OCI-LY3 (cell line): ENCODE measurements at regions not wholly inside any gene's neighbourhood (a gene's known extent, or its start where the extent isn't known, plus 50 kb on each side); places are given as distances from the start of the nearest gene placed in this dataset.

ENCODE experiments used
- H2AFZ ChIP-seq: fragments of 200-600, 300-600 bp; shearing (Covaris generic); 2 replicates; pipeline ENCODE4 v1.6.0; 2014; ENCODE audit warnings: antibody characterized with exemption, low read depth, low read length
- H3K27ac ChIP-seq: fragments of 200-600, 300-600 bp; sonication (generic); 2 replicates; pipeline ENCODE4 v1.5.1; 2014; ENCODE audit warnings: mild to moderate bottlenecking, low read length, moderate library complexity, mixed read lengths
- H3K27me3 ChIP-seq: fragments of 200-600, 300-600 bp; sonication (generic); 2 replicates; pipeline ENCODE4 v1.6.1; 2014; ENCODE audit warnings: low read depth, low read length, mixed read lengths
- H3K36me3 ChIP-seq: fragments of 200-600, 300-600 bp; sonication (generic); replicated peaks from 2 replicates; pipeline ENCODE3; 2014; ENCODE audit warnings: low read depth, low read length, mixed read lengths
- H3K4me1 ChIP-seq: fragments of 300-600, 200-600 bp; sonication (generic); 2 replicates; pipeline ENCODE4 v1.6.1; 2014; ENCODE audit warnings: low read length, mixed read lengths
- H3K4me2 ChIP-seq: fragments of 200-600, 300-600 bp; sonication (generic); 2 replicates; pipeline ENCODE4 v1.6.1; 2014; ENCODE audit warnings: low read length, mixed read lengths
- H3K4me3 ChIP-seq: fragments of 300-600, 200-600 bp; sonication (generic); 2 replicates; pipeline ENCODE4 v1.5.1; 2014; ENCODE audit warnings: antibody characterized with exemption, mild to moderate bottlenecking, low read length, moderate library complexity
- H3K79me2 ChIP-seq: fragments of 300-600, 200-600 bp; shearing (Covaris generic); 2 replicates; pipeline ENCODE4 v1.6.1; 2014; ENCODE audit warnings: mild to moderate bottlenecking, low read length, mixed read lengths
- H3K9ac ChIP-seq: fragments of 300-600, 200-600 bp; shearing (Covaris generic); 2 replicates; pipeline ENCODE4 v1.6.0; 2014; ENCODE audit warnings: mild to moderate bottlenecking, low read length, moderate library complexity
- H3K9me3 ChIP-seq: fragments of 200-600, 300-600 bp; shearing (Covaris generic); 2 replicates; pipeline ENCODE4 v1.6.1; 2014; ENCODE audit warnings: low read length, mixed read lengths; ENCODE audit not compliant: insufficient read depth
- H4K20me1 ChIP-seq: fragments of 200-600, 300-600 bp; sonication (generic); 2 replicates; pipeline ENCODE4 v1.6.1; 2016; ENCODE audit warnings: low read length, mixed read lengths; ENCODE audit not compliant: insufficient read depth
- EZH2phosphoT487 ChIP-seq: fragments of 200-600 bp; shearing (Covaris generic); IDR thresholded peaks from 2 replicates; pipeline ENCODE4 v1.6.1; 2018; ENCODE audit warnings: antibody characterized with exemption, mixed run types, low read depth
- TF ChIP-seq, protein P1 (sequence below): fragments of 200-600, 300-600 bp; sonication (generic); IDR thresholded peaks from 2 replicates; pipeline ENCODE4 v1.5.1; 2014; ENCODE audit warnings: antibody characterized with exemption, low read length, low read depth

DNA sequence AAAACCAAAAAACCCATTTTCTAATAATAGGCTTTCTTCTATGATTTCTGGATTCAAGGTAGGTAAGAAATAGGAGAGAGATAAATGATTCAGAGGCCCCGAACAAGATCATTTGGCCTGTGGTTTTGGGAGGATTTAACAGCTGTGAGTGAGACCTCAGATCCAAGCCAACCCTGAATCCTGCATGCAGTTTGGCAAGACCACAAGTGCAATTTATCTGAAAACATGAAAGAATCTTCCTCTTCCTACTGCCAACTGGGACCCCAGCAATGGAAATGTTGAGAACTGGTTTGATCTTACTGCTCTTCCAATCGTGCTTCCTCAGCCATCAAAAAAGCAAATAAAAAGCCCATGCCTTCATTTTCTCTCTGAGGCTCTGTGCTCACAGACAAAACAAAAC is 519.7 kb upstream of the TBX3 start:
- H3K4me1 ChIP-seq: no peaks in the 10 kb centered on the region
- no peaks in the 10 kb centered on the region for H3K36me3 ChIP-seq
- H3K9me3 ChIP-seq: no peaks in the 10 kb centered on the region
- TF ChIP-seq, protein P1, sequence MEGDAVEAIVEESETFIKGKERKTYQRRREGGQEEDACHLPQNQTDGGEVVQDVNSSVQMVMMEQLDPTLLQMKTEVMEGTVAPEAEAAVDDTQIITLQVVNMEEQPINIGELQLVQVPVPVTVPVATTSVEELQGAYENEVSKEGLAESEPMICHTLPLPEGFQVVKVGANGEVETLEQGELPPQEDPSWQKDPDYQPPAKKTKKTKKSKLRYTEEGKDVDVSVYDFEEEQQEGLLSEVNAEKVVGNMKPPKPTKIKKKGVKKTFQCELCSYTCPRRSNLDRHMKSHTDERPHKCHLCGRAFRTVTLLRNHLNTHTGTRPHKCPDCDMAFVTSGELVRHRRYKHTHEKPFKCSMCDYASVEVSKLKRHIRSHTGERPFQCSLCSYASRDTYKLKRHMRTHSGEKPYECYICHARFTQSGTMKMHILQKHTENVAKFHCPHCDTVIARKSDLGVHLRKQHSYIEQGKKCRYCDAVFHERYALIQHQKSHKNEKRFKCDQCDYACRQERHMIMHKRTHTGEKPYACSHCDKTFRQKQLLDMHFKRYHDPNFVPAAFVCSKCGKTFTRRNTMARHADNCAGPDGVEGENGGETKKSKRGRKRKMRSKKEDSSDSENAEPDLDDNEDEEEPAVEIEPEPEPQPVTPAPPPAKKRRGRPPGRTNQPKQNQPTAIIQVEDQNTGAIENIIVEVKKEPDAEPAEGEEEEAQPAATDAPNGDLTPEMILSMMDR: no peak
- TF ChIP-seq EZH2phosphoT487: no peak
- no peaks in the 10 kb centered on the region for H3K79me2 ChIP-seq
- H3K4me2 ChIP-seq: no peak overlapping the region
- H4K20me1 ChIP-seq: no peaks in the 10 kb centered on the region
- H3K9ac ChIP-seq: no peak overlapping the region
- H3K27me3 ChIP-seq: no peaks in the 10 kb centered on the region
- H3K4me3 ChIP-seq: no peak overlapping the region
- H2AFZ ChIP-seq: no peak overlapping the region
- H3K27ac ChIP-seq: no peak overlapping the region

DNA sequence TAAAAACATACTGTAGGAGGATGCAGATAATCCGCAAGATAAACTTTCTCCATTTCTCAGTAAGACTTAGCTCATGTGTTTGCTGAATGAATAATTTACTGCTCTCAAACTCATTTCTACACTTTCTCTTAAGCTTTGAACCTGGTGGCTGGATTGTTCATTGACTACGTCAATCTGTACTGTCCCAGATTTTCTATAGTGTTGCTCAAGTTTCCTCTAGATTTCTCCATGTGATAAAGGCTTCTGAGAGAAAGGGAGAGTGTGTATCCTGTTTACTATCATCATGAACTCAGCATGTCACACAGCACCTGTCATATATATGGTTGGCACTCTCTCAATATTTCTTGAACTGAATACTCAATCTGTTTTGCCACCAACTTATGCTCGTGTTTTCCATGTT is 518.0 kb upstream of the TBX3 start:
- H3K27me3 ChIP-seq: no peaks in the 10 kb centered on the region
- H4K20me1 ChIP-seq: no peaks in the 10 kb centered on the region
- no peaks in the 10 kb centered on the region for H3K4me1 ChIP-seq
- no peak overlapping the region for H3K4me2 ChIP-seq
- no peak overlapping the region for H3K9ac ChIP-seq
- H3K9me3 ChIP-seq: no peaks in the 10 kb centered on the region
- no peak overlapping the region for H2AFZ ChIP-seq
- H3K27ac ChIP-seq: no peak overlapping the region
- H3K79me2 ChIP-seq: no peaks in the 10 kb centered on the region
- no peak overlapping the region for H3K4me3 ChIP-seq
- no peaks in the 10 kb centered on the region for H3K36me3 ChIP-seq
- TF ChIP-seq EZH2phosphoT487: no peak

DNA sequence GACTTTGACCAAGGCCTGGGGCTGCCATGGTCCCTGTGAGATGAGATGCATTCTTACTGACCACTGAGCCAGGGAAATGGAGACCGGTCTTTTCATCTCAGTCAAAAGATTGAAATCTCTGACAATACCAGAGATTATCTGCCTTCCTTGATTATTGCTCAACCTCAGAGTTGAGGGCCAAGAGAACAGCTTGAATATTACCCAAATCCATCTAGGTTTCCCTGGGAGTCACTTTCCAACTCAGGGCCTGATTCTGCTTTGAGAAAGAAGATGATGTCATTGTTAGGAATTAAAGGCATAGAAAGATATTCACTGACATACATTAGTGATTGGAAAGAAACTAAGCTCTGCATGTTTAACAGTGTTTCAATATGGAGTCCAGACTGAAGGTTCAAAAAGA is 515.9 kb upstream of the TBX3 start:
- Histone ChIP-seq H3K27me3 (no peaks in the 10 kb centered on the region), H3K27ac (no peak overlapping the region), H3K4me2 (no peak overlapping the region), H4K20me1 (no peaks in the 10 kb centered on the region), H3K79me2 (no peaks in the 10 kb centered on the region), H3K4me3 (no peak overlapping the region), H2AFZ (no peak overlapping the region), H3K9me3 (no peaks in the 10 kb centered on the region), H3K4me1 (no peaks in the 10 kb centered on the region), H3K36me3 (no peaks in the 10 kb centered on the region), H3K9ac (no peak overlapping the region)
- TF ChIP-seq, protein P1: no peak
- no peak for TF ChIP-seq EZH2phosphoT487

DNA sequence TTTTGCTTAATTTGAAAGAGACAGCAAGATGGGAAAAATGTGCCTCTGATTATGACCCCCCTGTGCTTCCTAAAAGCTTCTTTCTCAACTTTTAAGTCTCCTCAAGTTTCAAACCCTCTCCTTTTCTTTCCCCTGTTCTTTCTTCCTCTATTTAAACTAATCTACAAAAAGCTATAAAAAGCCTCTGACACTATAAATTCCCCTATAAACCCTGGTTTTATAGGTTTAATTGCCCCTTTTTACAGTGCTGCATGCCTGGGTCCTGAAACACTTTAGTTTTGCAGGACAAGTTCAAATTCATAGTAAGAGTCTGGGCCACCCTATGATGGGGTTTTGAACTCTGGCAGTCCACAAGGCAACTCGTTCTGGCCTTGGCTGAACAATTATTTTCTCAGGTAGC is 510.9 kb upstream of the TBX3 start:
- Histone ChIP-seq H3K4me2 (no peak overlapping the region), H3K9me3 (no peaks in the 10 kb centered on the region), H2AFZ (no peak overlapping the region), H3K4me3 (no peak overlapping the region), H3K79me2 (no peaks in the 10 kb centered on the region), H3K4me1 (no peaks in the 10 kb centered on the region), H3K9ac (no peak overlapping the region), H4K20me1 (no peaks in the 10 kb centered on the region), H3K27ac (no peak overlapping the region), H3K27me3 (no peaks in the 10 kb centered on the region), H3K36me3 (no peaks in the 10 kb centered on the region)
- TF ChIP-seq EZH2phosphoT487: no peak
- TF ChIP-seq, protein P1: no peak

DNA sequence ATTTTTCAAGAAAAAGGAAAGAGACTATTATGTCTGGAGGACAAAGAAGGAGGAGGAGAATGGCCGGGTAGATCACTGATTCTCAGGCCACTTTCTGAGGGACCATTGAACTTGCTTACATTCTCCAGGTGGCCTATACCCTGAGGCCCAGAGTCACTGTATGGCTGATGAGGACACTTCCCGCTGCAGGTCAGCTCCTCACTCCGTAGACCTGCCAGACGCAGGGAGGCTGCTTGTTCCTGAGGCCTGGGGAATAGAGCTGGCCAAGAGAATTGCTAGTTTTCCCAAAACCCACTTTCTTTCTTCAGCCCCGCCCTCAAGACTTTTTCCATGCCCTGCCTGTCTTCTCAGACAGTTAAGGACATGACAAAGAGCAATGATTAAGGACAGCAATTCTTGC is 510.5 kb upstream of the TBX3 start:
- Histone ChIP-seq H3K9ac (no peak overlapping the region), H3K4me3 (no peak overlapping the region), H2AFZ (no peak overlapping the region), H4K20me1 (no peaks in the 10 kb centered on the region), H3K79me2 (no peaks in the 10 kb centered on the region), H3K27me3 (no peaks in the 10 kb centered on the region), H3K27ac (no peak overlapping the region), H3K36me3 (no peaks in the 10 kb centered on the region), H3K4me1 (no peaks in the 10 kb centered on the region), H3K9me3 (no peaks in the 10 kb centered on the region), H3K4me2 (no peak overlapping the region)
- TF ChIP-seq EZH2phosphoT487: no peak
- TF ChIP-seq, protein P1: no peak
